Uterus (tissue), 3 donors: ENCODE measurements at regions not wholly inside any gene's neighbourhood (a gene's known extent, or its start where the extent isn't known, plus 50 kb on each side); places are given as distances from the start of the nearest gene placed in this dataset.

Experiments used
- DNase-seq, 2 donors: peaks; one replicate each; pipeline ENCODE4 v3.0.0-alpha.2; 2019 to 2020
- H3K27ac ChIP-seq, 2 donors: fragments of 200-600 bp; sonication (generic); 1 replicate in 1 of 2; 2 replicates in 1 of 2; pipeline ENCODE4 v1.5.1; 2016 to 2018
- H3K27me3 ChIP-seq, 2 donors: fragments of 200-600 bp; sonication (generic); one replicate each; pipeline ENCODE4 v1.5.1; 2018 to 2019; ENCODE audit warnings: control low read depth in 1 of 2
- H3K36me3 ChIP-seq, 2 donors: fragments of 200-600 bp; sonication (generic); one replicate each; pipeline ENCODE4 v1.5.1; 2019; ENCODE audit warnings: control low read depth in 1 of 2
- H3K4me1 ChIP-seq, 2 donors: fragments of 200-600 bp; sonication (generic); one replicate each; pipeline ENCODE4 v1.5.1; 2018 to 2019; ENCODE audit warnings: control low read depth in 1 of 2
- H3K4me3 ChIP-seq, 2 donors: fragments of 200-600 bp; sonication (generic); 1 replicate in 1 of 2; 2 replicates in 1 of 2; pipeline ENCODE4 v1.5.1; 2018 to 2019; ENCODE audit warnings: mild to moderate bottlenecking in 1 of 2
- H3K9me3 ChIP-seq, 2 donors: fragments of 200-600 bp; sonication (generic); one replicate each; pipeline ENCODE4 v1.5.1; 2019; ENCODE audit warnings: control low read depth in 1 of 2
- CTCF ChIP-seq, 4 experiments: fragments of 200-600 bp in 2 of 4; fragments of 450-650 bp in 2 of 4; sonication (generic) in 2 of 4; IDR thresholded peaks; one replicate each; pipeline ENCODE4 v1.5.1; 2016 to 2019; ENCODE audit warnings: antibody characterized with exemption in 4 of 4, mild to moderate bottlenecking in 2 of 4, moderate library complexity in 1 of 4
- POLR2A ChIP-seq, 2 donors: fragments of 450-650 bp; IDR thresholded peaks; one replicate each; pipeline ENCODE4 v1.6.1; 2016; ENCODE audit warnings: antibody characterized with exemption in 2 of 2, mild to moderate bottlenecking in 1 of 2, moderate library complexity in 1 of 2
- intact Hi-C: fragments of 100-400 bp; cut with DNase I; formaldehyde crosslinking; loops from one replicate; pipeline ENCODE4 v1.15.1; 2023; ENCODE audit warnings: low total_unique reads
- donor health status: DM: yes; HTN: yes; CAD: no.

GRCh38 chr3:164526250-164526649 is 552.0 kb downstream of the SI start:
- no peak overlapping the region for H3K4me3 ChIP-seq
- no peaks in the 10 kb centered on the region for H3K9me3 ChIP-seq
- DNase-seq, result no peak
- TF ChIP-seq CTCF (IDR thresholded peaks at IDR 0.05) (no peak), POLR2A (IDR thresholded peaks at IDR 0.05) (no peak)
- H3K4me1 ChIP-seq, result no peaks in the 10 kb centered on the region
- no peak overlapping the region for H3K27ac ChIP-seq
- intact Hi-C loops, result no loop called here
- H3K27me3 ChIP-seq, result no peaks in the 10 kb centered on the region
- no peaks in the 10 kb centered on the region for H3K36me3 ChIP-seq

- Histone ChIP-seq H3K27ac (no peak overlapping the region), H3K4me1 (no peaks in the 10 kb centered on the region), H3K9me3 (no peaks in the 10 kb centered on the region), H3K4me3 (no peak overlapping the region), H3K27me3 (no peaks in the 10 kb centered on the region), H3K36me3 (no peaks in the 10 kb centered on the region)
- intact Hi-C loops, result no loop called here
- TF ChIP-seq CTCF (IDR thresholded peaks at IDR 0.05), result no peak
- TF ChIP-seq POLR2A (IDR thresholded peaks at IDR 0.05), result no peak
- no peak for DNase-seq
Measured at GRCh38 chr3:164524201-164524600, 554.1 kb downstream of the SI start.

- H3K4me3 ChIP-seq, result no peak overlapping the region
- intact Hi-C loops, result no loop called here
- no peak overlapping the region for H3K27ac ChIP-seq
- TF ChIP-seq CTCF (IDR thresholded peaks at IDR 0.05) (no peak), POLR2A (IDR thresholded peaks at IDR 0.05) (no peak)
- no peaks in the 10 kb centered on the region for H3K4me1 ChIP-seq
- DNase-seq, result no peak
- H3K36me3 ChIP-seq, result no peaks in the 10 kb centered on the region
- no peaks in the 10 kb centered on the region for H3K9me3 ChIP-seq
- no peaks in the 10 kb centered on the region for H3K27me3 ChIP-seq
Measured at GRCh38 chr3:164522073-164522763, 556.1 kb downstream of the SI start.

GRCh38 chr3:164521644-164522043 is 556.7 kb downstream of the SI start:
- no peak for DNase-seq
- intact Hi-C loops, result no loop called here
- Histone ChIP-seq H3K9me3 (no peaks in the 10 kb centered on the region), H3K27me3 (no peaks in the 10 kb centered on the region), H3K36me3 (no peaks in the 10 kb centered on the region), H3K27ac (no peak overlapping the region), H3K4me3 (no peak overlapping the region), H3K4me1 (no peaks in the 10 kb centered on the region)
- TF ChIP-seq CTCF (IDR thresholded peaks at IDR 0.05) (no peak), POLR2A (IDR thresholded peaks at IDR 0.05) (no peak)

- no peak for DNase-seq
- Histone ChIP-seq H3K27me3 (no peaks in the 10 kb centered on the region), H3K4me3 (no peak overlapping the region), H3K9me3 (no peaks in the 10 kb centered on the region), H3K36me3 (no peaks in the 10 kb centered on the region), H3K4me1 (no peaks in the 10 kb centered on the region), H3K27ac (no peak overlapping the region)
- TF ChIP-seq CTCF (IDR thresholded peaks at IDR 0.05) (no peak), POLR2A (IDR thresholded peaks at IDR 0.05) (no peak)
- intact Hi-C loops, result no loop called here
Measured at GRCh38 chr3:164521139-164521538, 557.2 kb downstream of the SI start.
